Heart left ventricle (tissue), 16 donors: ENCODE measurements at regions not wholly inside any gene's neighbourhood (a gene's known extent, or its start where the extent isn't known, plus 50 kb on each side); places are given as distances from the start of the nearest gene placed in this dataset.
A peak's percentile ranks its signal among the peaks of the same experiment; 100 is the strongest.

Experiments used
- ATAC-seq, 4 donors: fragments of 200-7000 bp; cut with Tn5 transposase; one replicate each; pipeline ENCODE4 v1.9.1; 2020 to 2022; ENCODE audit warnings: moderate library complexity in 4 of 4, mild to moderate bottlenecking in 3 of 4, moderate number of reproducible peaks in 1 of 4
- DNase-seq, 5 donors: peaks; one replicate each; pipeline ENCODE4 v3.0.0-alpha.2; 2020
- H3K27ac ChIP-seq, 12 donors: fragments of 200-600 bp; sonication (generic) in 4 of 12; one replicate each; pipeline versions ENCODE4 v1.5.0 to v1.8.0; 2016 to 2022; ENCODE audit warnings: mild to moderate bottlenecking in 2 of 12
- H3K27me3 ChIP-seq, 9 donors: fragments of 200-600 bp; sonication (generic) in 2 of 9; one replicate each; pipeline versions ENCODE4 v1.5.1 to v1.8.0; 2016 to 2022; ENCODE audit warnings: mild to moderate bottlenecking in 3 of 9
- H3K36me3 ChIP-seq, 9 donors: fragments of 200-600 bp; sonication (generic) in 2 of 9; one replicate each; pipeline versions ENCODE4 v1.5.0 to v1.8.0; 2018 to 2022; ENCODE audit warnings: mild to moderate bottlenecking in 2 of 9
- H3K4me1 ChIP-seq, 12 donors: fragments of 200-600 bp; sonication (generic) in 4 of 12; one replicate each; pipeline versions ENCODE4 v1.5.0 to v1.8.0; 2016 to 2022; ENCODE audit warnings: mild to moderate bottlenecking in 3 of 12
- H3K4me3 ChIP-seq, 12 donors: fragments of 200-600 bp; sonication (generic) in 4 of 12; one replicate each; pipeline versions ENCODE4 v1.5.0 to v1.8.0; 2017 to 2022; ENCODE audit warnings: mild to moderate bottlenecking in 9 of 12, moderate library complexity in 4 of 12
- H3K9me3 ChIP-seq, 12 donors: fragments of 200-600 bp; sonication (generic) in 4 of 12; one replicate each; pipeline versions ENCODE4 v1.5.0 to v1.8.0; 2016 to 2022; ENCODE audit warnings: mild to moderate bottlenecking in 1 of 12
- CTCF ChIP-seq, 12 donors: fragments of 200-600 bp; sonication (generic) in 4 of 12; IDR thresholded peaks; one replicate each; pipeline versions ENCODE4 v1.5.0 to v1.8.0; 2018 to 2022; ENCODE audit warnings: antibody characterized with exemption in 12 of 12, mild to moderate bottlenecking in 5 of 12
- POLR2A ChIP-seq, 2 donors: fragments of 450-650 bp; IDR thresholded peaks; one replicate each; pipeline ENCODE4 v1.6.1; 2017; ENCODE audit warnings: antibody characterized with exemption in 2 of 2, mild to moderate bottlenecking in 2 of 2, moderate library complexity in 2 of 2
- WGBS, 4 donors: extraction: QIAGEN DNeasy Blood & Tissue Kit in 2 of 4; methylation state at CpG; one replicate each; pipeline versions ENCODE4 v1.1.5 to v1.1.7; 2013 to 2018; 5-methylcytosine and 5-hydroxymethylcytosine counted together
- intact Hi-C, 10 donors: fragments of 100-400 bp; cut with DNase I; formaldehyde crosslinking; loops; one replicate each; pipeline versions ENCODE4 v1.11.1 to v1.14.2; 2022
- donor health status: ischemic (EF 13 %, LVEDD 7.1; RV severe dilation, severe dysfunction).
- donor health status: healthy with polysubstance abuse.
- donor health status: DM: no; HTN: yes; CAD: no.
- donor health status: DM: no; HTN: no; CAD: no.
- donor health status: ischemic (EF 25% LVEDD 6.9; RV normal size, moderate dysfunction).
- donor health status: ischemic (EF 25% LVEDD 5.7; RV mildly dilated, moderate dysfunction).
- donor health status: healthy.
- donor health status: DM: yes; HTN: yes; CAD: no.
- donor health status: ischemic (EF 35%, LVEDD 5.7; RV mildly dilated, moderate dysfunction).
- donor health status: nonischemic (EF 11% LVEDD 7.7; RV severe dilation, severe dysfunction).
- donor health status: DM: yes; HTN: yes; CAD: no.
- donor health status: PGD.
- donor health status: ischemic (EF 29% LVEDD 5.4; RV normal size, mild dysfunction).
- donor health status: nonischemic (EF 23%, LVEDD 6.1; RV moderate dilation, normal function).

GRCh38 chr10:118865998-118866693, 111.4 kb upstream of the CACUL1 start:
- H3K4me3 ChIP-seq: no peak overlapping the region
- ATAC-seq (no peak), DNase-seq (no peak)
- no peaks in the 10 kb centered on the region for H3K36me3 ChIP-seq
- peaks cover 0 to 22% (median 12%) of the 10 kb centered on the region in 12 donors for H3K4me1 ChIP-seq
- no peaks in the 10 kb centered on the region for H3K27me3 ChIP-seq
- intact Hi-C loops: loop anchor here in 1 of 10 donors (5.0 kb wide), 1 partner anchor 91 kb away; no protein-coding TSS in a partner anchor
- H3K9me3 ChIP-seq: peaks cover 0 to 6% (median 0%) of the 10 kb centered on the region in 12 donors
- H3K27ac ChIP-seq: no peak overlapping the region
- WGBS, 4 donors: 49 to 61% (median 53%) methylated on average over 6 of the region's 6 CpGs
- TF ChIP-seq CTCF (IDR thresholded peaks at IDR 0.05) (no peak), POLR2A (IDR thresholded peaks at IDR 0.05) (no peak)

DNA sequence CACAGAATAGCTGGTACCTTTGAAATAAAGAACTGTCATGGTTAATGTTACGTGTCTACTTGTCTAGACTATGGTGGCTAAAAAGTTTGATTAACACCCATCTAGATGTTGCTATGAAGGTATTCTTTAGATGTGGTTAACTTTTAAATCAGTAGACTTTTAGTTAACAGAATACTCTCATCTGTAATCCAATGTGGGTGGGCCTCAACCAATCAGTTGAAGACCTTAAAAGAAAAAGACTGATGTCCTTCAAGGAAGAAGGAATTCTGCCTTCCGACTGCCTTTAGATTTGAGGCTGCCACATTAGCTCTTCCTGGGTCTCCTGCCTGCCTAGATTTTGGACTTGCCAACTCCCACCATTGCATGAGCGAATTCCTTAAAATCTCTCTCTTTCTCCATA, 113.0 kb upstream of the CACUL1 start:
- WGBS, 4 donors: 93 to 96% (median 95%) methylated on average over 3 of the region's 3 CpGs
- Histone ChIP-seq H3K9me3 (peaks cover 0 to 2% (median 0%) of the 10 kb centered on the region in 12 donors), H3K4me1 (peaks cover 0 to 27% (median 15%) of the 10 kb centered on the region in 12 donors), H3K36me3 (no peaks in the 10 kb centered on the region), H3K4me3 (no peak overlapping the region), H3K27me3 (no peaks in the 10 kb centered on the region), H3K27ac (no peak overlapping the region)
- intact Hi-C loops: loop anchor here in 1 of 10 donors (5.0 kb wide), 1 partner anchor 90 kb away; no protein-coding TSS in a partner anchor
- no peak for ATAC-seq
- TF ChIP-seq POLR2A (IDR thresholded peaks at IDR 0.05): no peak
- TF ChIP-seq CTCF (IDR thresholded peaks at IDR 0.05): no peak
- no peak for DNase-seq

DNA sequence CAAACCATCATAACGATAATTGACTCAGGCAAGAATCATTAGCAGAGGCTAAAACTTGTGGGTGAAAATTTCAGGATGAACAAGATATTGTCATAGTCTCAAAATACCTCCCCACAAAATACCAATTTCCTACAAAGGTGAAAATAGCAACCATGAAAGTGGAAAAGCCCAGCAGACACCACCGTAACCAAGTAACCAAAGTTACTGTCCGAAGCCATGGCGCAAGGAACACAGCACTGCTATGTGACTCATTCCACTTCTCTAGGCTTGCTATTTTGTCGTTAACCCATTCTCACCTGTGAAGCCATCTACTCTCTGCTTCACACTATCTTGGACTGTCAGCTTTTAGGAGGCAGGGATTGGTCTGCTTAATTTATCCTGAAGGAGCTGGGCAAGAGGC, 113.8 kb upstream of the CACUL1 start:
- Histone ChIP-seq H3K36me3 (no peaks in the 10 kb centered on the region), H3K4me3 (no peak overlapping the region), H3K4me1 (peaks cover 0 to 33% (median 15%) of the 10 kb centered on the region in 12 donors), H3K27me3 (no peaks in the 10 kb centered on the region), H3K27ac (no peak overlapping the region), H3K9me3 (no peaks in the 10 kb centered on the region)
- no peak for TF ChIP-seq CTCF (IDR thresholded peaks at IDR 0.05)
- no peak for TF ChIP-seq POLR2A (IDR thresholded peaks at IDR 0.05)
- intact Hi-C loops: loop anchor here in 1 of 10 donors (5.0 kb wide), 1 partner anchor 89 kb away; no protein-coding TSS in a partner anchor
- DNase-seq (no peak), ATAC-seq (no peak)
- WGBS, 4 donors: 84 to 93% (median 87%) methylated on average over 5 of the region's 5 CpGs

- intact Hi-C loops: no loop called here
- Histone ChIP-seq H3K4me3 (no peak overlapping the region), H3K27me3 (no peaks in the 10 kb centered on the region), H3K9me3 (peaks cover 0 to 2% (median 0%) of the 10 kb centered on the region in 12 donors), H3K4me1 (peaks cover 0 to 35% (median 15%) of the 10 kb centered on the region in 12 donors), H3K27ac (peak overlapping the region in 9 of 12 donors; percentile 13 to 71 (median 52)), H3K36me3 (no peaks in the 10 kb centered on the region)
- peak in 4 of 5 donors; percentile 19 to 44 (median 28) for DNase-seq
- peak; percentile 83 to 91 (median 90) for ATAC-seq
- TF ChIP-seq CTCF (IDR thresholded peaks at IDR 0.05) (no peak), POLR2A (IDR thresholded peaks at IDR 0.05) (no peak)
- 17 to 24% (median 23%) methylated on average over 4 of the region's 4 CpGs for WGBS, 4 donors
These were observed 115.9 kb upstream of the CACUL1 start for GRCh38 chr10:118870467-118871243.
